GM18511 (cell line): ENCODE measurements at regions not wholly inside any gene's neighbourhood (a gene's known extent, or its start where the extent isn't known, plus 50 kb on each side); places are given as distances from the start of the nearest gene placed in this dataset.

Experiments
- ATAC-seq: cut with Tn5 transposase; IDR thresholded peaks from one replicate; pipeline ENCODE4 v1.9.1; 2021; ENCODE audit warnings: mild to moderate bottlenecking, moderate library complexity; ENCODE audit not compliant: unreplicated experiment

GRCh38 chr1:232111611-232112010, 485.0 kb downstream of the DISC1 start:
- ATAC-seq, result no peak

GRCh38 chr1:232110281-232111090, 483.9 kb downstream of the DISC1 start:
- no peak for ATAC-seq

- ATAC-seq, result no peak
These were observed 482.8 kb downstream of the DISC1 start for GRCh38 chr1:232109391-232109790.

GRCh38 chr1:232108598-232108997, 482.0 kb downstream of the DISC1 start:
- ATAC-seq, result no peak

GRCh38 chr1:232106415-232106814, 479.8 kb downstream of the DISC1 start:
- ATAC-seq, result no peak

GRCh38 chr1:232105561-232105960, 479.0 kb downstream of the DISC1 start:
- no peak for ATAC-seq

- ATAC-seq, result no peak
These were observed 474.6 kb downstream of the DISC1 start for GRCh38 chr1:232101231-232101630.

GRCh38 chr1:232096751-232097150, 470.2 kb downstream of the DISC1 start:
- no peak for ATAC-seq
